GM12891 (cell line): ENCODE measurements at regions not wholly inside any gene's neighbourhood (a gene's known extent, or its start where the extent isn't known, plus 50 kb on each side); places are given as distances from the start of the nearest gene placed in this dataset.

Experiments
- POLR2A ChIP-seq: IDR thresholded peaks from 2 replicates; pipeline ENCODE4 v1.6.1; 2011; ENCODE audit warnings: low read depth, low read length, control low read depth
- POLR2AphosphoS5 ChIP-seq: IDR thresholded peaks from 2 replicates; pipeline ENCODE4 v1.6.1; 2011; ENCODE audit warnings: low read depth, low read length, control low read depth

DNA sequence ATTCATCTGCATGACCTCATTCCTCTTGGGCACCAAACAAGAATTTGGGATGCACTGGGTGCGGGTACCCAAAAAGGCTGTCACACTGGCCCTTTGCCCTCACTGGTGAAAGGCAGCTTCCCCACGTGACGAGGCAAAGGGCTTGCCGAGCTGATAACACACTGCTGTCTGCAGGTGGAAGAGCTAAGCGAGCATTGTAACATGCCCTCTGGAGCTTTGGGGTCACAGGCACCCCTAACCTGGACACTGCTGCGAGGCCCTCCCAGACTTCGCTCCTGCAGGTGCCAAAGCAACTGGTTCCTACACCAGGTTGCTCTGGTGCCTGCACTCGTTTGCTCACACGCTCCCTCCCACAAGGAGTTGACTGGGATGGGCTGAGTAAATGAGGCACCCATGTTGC lies 1595.7 kb downstream of the HACE1 start:
- TF ChIP-seq POLR2AphosphoS5: no peak
- no peak for TF ChIP-seq POLR2A
